Heart left ventricle (tissue), 13 donors: ENCODE measurements at regions not wholly inside any gene's neighbourhood (a gene's known extent, or its start where the extent isn't known, plus 50 kb on each side); places are given as distances from the start of the nearest gene placed in this dataset.

Source experiments
- POLR2A ChIP-seq, 2 donors: fragments of 450-650 bp; IDR thresholded peaks; one replicate each; pipeline ENCODE4 v1.6.1; 2017; ENCODE audit warnings: antibody characterized with exemption in 2 of 2, mild to moderate bottlenecking in 2 of 2, moderate library complexity in 2 of 2
- TF ChIP-seq, protein P1 (sequence below), 12 donors: fragments of 200-600 bp; sonication (generic) in 4 of 12; IDR thresholded peaks; one replicate each; pipeline versions ENCODE4 v1.5.0 to v1.8.0; 2018 to 2022; ENCODE audit warnings: antibody characterized with exemption in 12 of 12, mild to moderate bottlenecking in 5 of 12
- donor health status: ischemic (EF 13 %, LVEDD 7.1; RV severe dilation, severe dysfunction).
- donor health status: DM: no; HTN: yes; CAD: no.
- donor health status: DM: no; HTN: no; CAD: no.
- donor health status: ischemic (EF 25% LVEDD 6.9; RV normal size, moderate dysfunction).
- donor health status: ischemic (EF 25% LVEDD 5.7; RV mildly dilated, moderate dysfunction).
- donor health status: ischemic (EF 35%, LVEDD 5.7; RV mildly dilated, moderate dysfunction).
- donor health status: nonischemic (EF 11% LVEDD 7.7; RV severe dilation, severe dysfunction).
- donor health status: DM: yes; HTN: yes; CAD: no.
- donor health status: PGD.
- donor health status: ischemic (EF 29% LVEDD 5.4; RV normal size, mild dysfunction).
- donor health status: nonischemic (EF 23%, LVEDD 6.1; RV moderate dilation, normal function).

DNA sequence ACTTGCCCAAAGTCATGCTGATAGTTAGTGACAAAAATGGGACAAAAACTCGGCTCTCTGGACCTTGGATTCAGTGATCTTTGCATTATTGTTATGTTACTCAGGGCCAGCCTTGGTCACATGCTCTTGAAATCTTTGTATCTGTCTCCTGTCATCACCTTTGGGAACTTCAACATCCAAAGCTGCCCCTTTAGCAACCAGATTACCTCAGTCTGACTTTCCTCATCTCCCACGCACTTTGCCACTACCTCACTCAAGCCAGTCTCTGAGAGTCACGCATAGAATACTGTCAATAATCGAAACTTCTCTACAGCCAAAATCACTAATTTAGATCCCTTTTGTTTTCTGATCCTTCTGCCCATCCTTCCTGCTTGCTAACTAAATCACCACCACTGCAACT lies 90.8 kb upstream of the DAAM1 start:
- TF ChIP-seq, protein P1, sequence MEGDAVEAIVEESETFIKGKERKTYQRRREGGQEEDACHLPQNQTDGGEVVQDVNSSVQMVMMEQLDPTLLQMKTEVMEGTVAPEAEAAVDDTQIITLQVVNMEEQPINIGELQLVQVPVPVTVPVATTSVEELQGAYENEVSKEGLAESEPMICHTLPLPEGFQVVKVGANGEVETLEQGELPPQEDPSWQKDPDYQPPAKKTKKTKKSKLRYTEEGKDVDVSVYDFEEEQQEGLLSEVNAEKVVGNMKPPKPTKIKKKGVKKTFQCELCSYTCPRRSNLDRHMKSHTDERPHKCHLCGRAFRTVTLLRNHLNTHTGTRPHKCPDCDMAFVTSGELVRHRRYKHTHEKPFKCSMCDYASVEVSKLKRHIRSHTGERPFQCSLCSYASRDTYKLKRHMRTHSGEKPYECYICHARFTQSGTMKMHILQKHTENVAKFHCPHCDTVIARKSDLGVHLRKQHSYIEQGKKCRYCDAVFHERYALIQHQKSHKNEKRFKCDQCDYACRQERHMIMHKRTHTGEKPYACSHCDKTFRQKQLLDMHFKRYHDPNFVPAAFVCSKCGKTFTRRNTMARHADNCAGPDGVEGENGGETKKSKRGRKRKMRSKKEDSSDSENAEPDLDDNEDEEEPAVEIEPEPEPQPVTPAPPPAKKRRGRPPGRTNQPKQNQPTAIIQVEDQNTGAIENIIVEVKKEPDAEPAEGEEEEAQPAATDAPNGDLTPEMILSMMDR (IDR thresholded peaks at IDR 0.05) = no peak
- no peak for TF ChIP-seq POLR2A (IDR thresholded peaks at IDR 0.05)
